RWPE2 (cell line): ENCODE measurements at regions not wholly inside any gene's neighbourhood (a gene's known extent, or its start where the extent isn't known, plus 50 kb on each side); places are given as distances from the start of the nearest gene placed in this dataset.

Source experiments
- ATAC-seq: fragments of 200-7000 bp; cut with Tn5 transposase; 3 replicates; pipeline ENCODE4 v1.9.1; 2021; ENCODE audit warnings: low read depth
- DNase-seq: peaks from one replicate; pipeline ENCODE4 v3.0.0-alpha.2; 2020; ENCODE audit warnings: low spot score
- H3K27ac ChIP-seq: fragments of 450-650 bp; 2 replicates; pipeline ENCODE4 v1.5.1; 2017; ENCODE audit warnings: mild to moderate bottlenecking; ENCODE audit not compliant: poor library complexity, severe bottlenecking
- H3K27me3 ChIP-seq: fragments of 250-450 bp; sonication (Bioruptor Pico); 2 replicates; pipeline ENCODE4 v1.5.1; 2021; ENCODE audit warnings: mild to moderate bottlenecking, moderate library complexity; ENCODE audit not compliant: insufficient read depth, poor library complexity, severe bottlenecking
- H3K36me3 ChIP-seq: fragments of 250-450 bp; sonication (Bioruptor Pico); 2 replicates; pipeline ENCODE4 v1.5.1; 2020; ENCODE audit warnings: low read depth, mild to moderate bottlenecking, moderate library complexity
- H3K4me1 ChIP-seq: fragments of 250-450 bp; sonication (Bioruptor Pico); 2 replicates; pipeline ENCODE4 v1.5.1; 2021; ENCODE audit warnings: mild to moderate bottlenecking, moderate library complexity; ENCODE audit not compliant: insufficient read depth, poor library complexity, severe bottlenecking
- H3K4me3 ChIP-seq: fragments of 250-450 bp; sonication (Bioruptor Pico); 2 replicates; pipeline ENCODE4 v1.5.1; 2021; ENCODE audit warnings: mild to moderate bottlenecking, moderate library complexity; ENCODE audit not compliant: severe bottlenecking
- H3K9me3 ChIP-seq: fragments of 250-450 bp; sonication (Bioruptor Pico); 2 replicates; pipeline ENCODE4 v1.5.1; 2021; ENCODE audit warnings: mild to moderate bottlenecking, moderate library complexity; ENCODE audit not compliant: severe bottlenecking
- CTCF ChIP-seq: fragments of 450-650 bp; IDR thresholded peaks from one replicate; pipeline ENCODE4 v1.5.1; 2017; ENCODE audit warnings: mild to moderate bottlenecking, moderate library complexity; ENCODE audit not compliant: poor library complexity, severe bottlenecking

GRCh38 chr2:20531633-20532262 lies 84.9 kb downstream of the RHOB start:
- Histone ChIP-seq H3K9me3 (no peaks in the 10 kb centered on the region), H3K27me3 (no peaks in the 10 kb centered on the region), H3K27ac (no peak overlapping the region), H3K36me3 (no peaks in the 10 kb centered on the region), H3K4me3 (no peak overlapping the region), H3K4me1 (no peaks in the 10 kb centered on the region)
- peak; percentile 36 for DNase-seq
- no peak for ATAC-seq
- TF ChIP-seq CTCF = no peak

- Histone ChIP-seq H3K27me3 (no peaks in the 10 kb centered on the region), H3K36me3 (no peaks in the 10 kb centered on the region), H3K4me1 (no peaks in the 10 kb centered on the region), H3K4me3 (no peak overlapping the region), H3K27ac (no peak overlapping the region), H3K9me3 (no peaks in the 10 kb centered on the region)
- TF ChIP-seq CTCF = no peak
- no peak for DNase-seq
- no peak for ATAC-seq
Measured at GRCh38 chr2:20532634-20533437, 86.0 kb downstream of the RHOB start.

GRCh38 chr2:20533993-20534622 lies 87.2 kb downstream of the RHOB start:
- Histone ChIP-seq H3K27me3 (no peaks in the 10 kb centered on the region), H3K9me3 (no peaks in the 10 kb centered on the region), H3K4me3 (no peak overlapping the region), H3K4me1 (no peaks in the 10 kb centered on the region), H3K27ac (no peak overlapping the region), H3K36me3 (no peaks in the 10 kb centered on the region)
- peak; percentile 42 for DNase-seq
- no peak for ATAC-seq
- TF ChIP-seq CTCF = no peak

- Histone ChIP-seq H3K27ac (no peak overlapping the region), H3K4me1 (no peaks in the 10 kb centered on the region), H3K27me3 (no peaks in the 10 kb centered on the region), H3K9me3 (no peaks in the 10 kb centered on the region), H3K4me3 (no peak overlapping the region), H3K36me3 (no peaks in the 10 kb centered on the region)
- no peak for TF ChIP-seq CTCF
- ATAC-seq (no peak), DNase-seq (peak; percentile 39)
Measured at GRCh38 chr2:20534913-20535801, 88.3 kb downstream of the RHOB start.
